ENCODE measurements at regions not wholly inside any gene's neighbourhood (a gene's known extent, or its start where the extent isn't known, plus 50 kb on each side); places are given as distances from the start of the nearest gene placed in this dataset.

DNA sequence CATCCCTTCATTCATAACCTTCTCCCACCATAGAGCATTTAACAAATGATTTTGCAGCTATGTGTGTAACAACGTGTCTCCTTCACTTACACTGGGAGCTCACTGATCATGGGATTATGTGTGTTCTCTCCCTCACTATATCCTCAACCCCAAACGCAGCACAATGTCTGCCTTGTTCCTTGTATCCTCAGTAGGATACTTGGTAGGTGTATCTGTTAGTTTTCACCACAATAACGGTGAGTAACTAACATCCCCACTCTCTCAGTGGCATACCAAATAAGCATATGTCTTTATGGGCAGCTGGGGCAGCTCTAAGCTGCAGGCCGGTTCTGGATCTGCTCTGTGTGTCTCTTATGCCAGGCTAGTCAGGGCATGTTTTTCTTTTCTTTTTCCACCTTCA is 166.7 kb upstream of the PWP1 start:
- WGBS, 2 donors, result 92 to 96% methylated on average over 4 of the region's 4 CpGs
- no peak for ATAC-seq (ENCODE audit: insufficient read depth, low FRiP score)
- Histone ChIP-seq H3K4me1 (ENCODE audit: control insufficient read depth in 5 of 5, insufficient read depth in 5 of 5, low read length in 5 of 5) (peaks cover 0 to 4% (median 0%) of the 10 kb centered on the region in 5 donors), H3K27ac (ENCODE audit: low read depth in 1 of 2, low read length in 1 of 2) (no peak overlapping the region), H3K36me3 (ENCODE audit: control insufficient read depth in 4 of 4, insufficient read depth in 4 of 4, low read length in 4 of 4) (no peaks in the 10 kb centered on the region), H3K4me3 (no peak overlapping the region), H3K9ac (ENCODE audit: insufficient read depth in 1 of 2, low read length in 2 of 2) (no peak overlapping the region), H3K9me3 (ENCODE audit: control insufficient read depth in 4 of 4, insufficient read depth in 3 of 4, low read length in 3 of 4) (peaks cover 0 to 5% (median 0%) of the 10 kb centered on the region in 4 donors), H3K27me3 (ENCODE audit: control insufficient read depth in 3 of 3, insufficient read depth in 3 of 3, low read length in 2 of 3) (no peaks in the 10 kb centered on the region)
- no peak for DNase-seq
- TF ChIP-seq, protein P1, sequence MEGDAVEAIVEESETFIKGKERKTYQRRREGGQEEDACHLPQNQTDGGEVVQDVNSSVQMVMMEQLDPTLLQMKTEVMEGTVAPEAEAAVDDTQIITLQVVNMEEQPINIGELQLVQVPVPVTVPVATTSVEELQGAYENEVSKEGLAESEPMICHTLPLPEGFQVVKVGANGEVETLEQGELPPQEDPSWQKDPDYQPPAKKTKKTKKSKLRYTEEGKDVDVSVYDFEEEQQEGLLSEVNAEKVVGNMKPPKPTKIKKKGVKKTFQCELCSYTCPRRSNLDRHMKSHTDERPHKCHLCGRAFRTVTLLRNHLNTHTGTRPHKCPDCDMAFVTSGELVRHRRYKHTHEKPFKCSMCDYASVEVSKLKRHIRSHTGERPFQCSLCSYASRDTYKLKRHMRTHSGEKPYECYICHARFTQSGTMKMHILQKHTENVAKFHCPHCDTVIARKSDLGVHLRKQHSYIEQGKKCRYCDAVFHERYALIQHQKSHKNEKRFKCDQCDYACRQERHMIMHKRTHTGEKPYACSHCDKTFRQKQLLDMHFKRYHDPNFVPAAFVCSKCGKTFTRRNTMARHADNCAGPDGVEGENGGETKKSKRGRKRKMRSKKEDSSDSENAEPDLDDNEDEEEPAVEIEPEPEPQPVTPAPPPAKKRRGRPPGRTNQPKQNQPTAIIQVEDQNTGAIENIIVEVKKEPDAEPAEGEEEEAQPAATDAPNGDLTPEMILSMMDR (IDR thresholded peaks at IDR 0.05; ENCODE audit: control extremely low read depth, extremely low read depth), result no peak

DNA sequence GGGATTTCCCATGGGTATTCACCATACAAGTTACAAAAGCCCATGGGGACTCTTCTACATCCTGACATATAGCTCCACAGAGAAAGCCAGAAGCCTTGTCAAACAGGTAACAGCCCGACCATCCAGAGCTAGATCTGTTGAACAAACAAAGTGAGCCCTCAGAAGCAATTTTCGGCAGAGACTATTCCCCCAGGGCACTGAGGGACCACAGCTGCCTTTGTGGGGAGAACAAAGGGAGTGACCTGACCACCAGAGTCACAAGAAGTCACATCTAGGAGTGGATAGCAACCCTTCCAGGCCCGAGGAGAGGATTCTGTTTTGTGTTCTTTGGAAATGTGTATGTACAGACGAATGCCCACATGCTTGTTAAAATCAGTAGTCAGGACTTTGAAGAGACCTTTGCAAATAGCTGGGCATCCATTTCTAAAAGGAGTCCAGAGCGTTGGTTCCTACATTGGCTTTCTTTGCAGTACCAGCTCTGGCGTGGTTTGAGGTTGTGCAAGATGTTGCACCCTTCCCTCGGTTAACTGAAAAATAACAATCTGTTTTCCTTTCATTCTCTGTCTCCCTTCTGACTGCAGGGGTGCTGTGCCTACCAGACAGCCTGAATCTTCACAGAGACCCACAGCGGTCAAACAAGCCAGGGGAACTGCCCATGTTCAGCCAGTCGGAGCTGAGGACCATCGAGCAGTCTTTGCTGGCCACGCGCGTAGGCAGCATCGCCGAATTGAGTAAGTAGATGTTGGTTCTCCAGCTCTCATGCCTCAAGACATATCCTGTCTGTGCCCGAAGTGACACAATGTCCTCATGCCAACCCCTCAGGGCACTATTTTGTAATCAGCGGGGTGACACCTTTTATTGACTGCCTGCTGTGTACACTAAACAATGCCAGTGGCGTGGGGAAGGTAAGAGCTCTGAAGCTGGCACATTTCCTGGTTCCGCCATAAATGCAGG is 165.4 kb upstream of the PWP1 start:
- WGBS, 2 donors, result 54 to 81% methylated on average over 19 of the region's 19 CpGs

DNA sequence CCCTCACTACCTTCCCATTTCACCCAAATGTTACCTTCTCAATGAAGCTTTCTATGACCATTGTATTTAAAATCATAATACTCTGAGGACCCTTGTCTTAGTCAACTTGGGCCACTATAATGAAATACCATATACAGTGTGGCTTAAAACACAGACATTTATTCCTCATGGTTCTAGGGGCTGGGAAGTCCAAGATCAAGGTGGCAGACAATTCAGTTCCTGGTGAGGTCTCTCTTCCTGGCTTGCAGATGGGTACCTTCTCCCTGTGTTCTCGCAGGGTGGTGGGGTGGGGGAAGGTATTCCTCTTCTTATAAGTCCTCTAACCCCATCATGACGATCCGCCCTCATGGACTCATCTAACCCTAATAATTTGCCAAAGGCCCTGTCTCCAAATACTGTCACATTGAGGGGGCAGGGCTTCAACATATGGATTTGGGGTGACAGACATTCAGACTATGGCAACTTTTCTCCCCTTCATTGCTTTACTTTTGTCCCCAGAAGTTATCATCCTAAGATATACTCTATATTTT is 163.7 kb upstream of the PWP1 start:
- no peak overlapping the region for H3K9ac ChIP-seq (ENCODE audit: insufficient read depth in 1 of 2, low read length in 2 of 2)
- no peak for ATAC-seq (ENCODE audit: insufficient read depth, low FRiP score)
- H3K27me3 ChIP-seq (ENCODE audit: control insufficient read depth in 3 of 3, insufficient read depth in 3 of 3, low read length in 2 of 3), result no peaks in the 10 kb centered on the region
- H3K27ac ChIP-seq (ENCODE audit: low read depth in 1 of 2, low read length in 1 of 2), result no peak overlapping the region
- 95 to 96% methylated on average over 3 of the region's 3 CpGs for WGBS, 2 donors
- peaks cover 0 to 9% (median 0%) of the 10 kb centered on the region in 5 donors for H3K4me1 ChIP-seq (ENCODE audit: control insufficient read depth in 5 of 5, insufficient read depth in 5 of 5, low read length in 5 of 5)
- no peak for DNase-seq
- TF ChIP-seq, protein P1 (IDR thresholded peaks at IDR 0.05; ENCODE audit: control extremely low read depth, extremely low read depth), result no peak
- H3K4me3 ChIP-seq, result no peak overlapping the region
- H3K9me3 ChIP-seq (ENCODE audit: control insufficient read depth in 4 of 4, insufficient read depth in 3 of 4, low read length in 3 of 4), result peaks cover 0 to 5% (median 0%) of the 10 kb centered on the region in 4 donors
- H3K36me3 ChIP-seq (ENCODE audit: control insufficient read depth in 4 of 4, insufficient read depth in 4 of 4, low read length in 4 of 4), result no peaks in the 10 kb centered on the region

More for the DNA sequence above, 165.4 kb upstream of the PWP1 start:
- H3K9ac ChIP-seq (ENCODE audit: insufficient read depth in 1 of 2, low read length in 2 of 2), result no peak overlapping the region
- H3K27ac ChIP-seq (ENCODE audit: low read depth in 1 of 2, low read length in 1 of 2), result no peak overlapping the region
- no peaks in the 10 kb centered on the region for H3K27me3 ChIP-seq (ENCODE audit: control insufficient read depth in 3 of 3, insufficient read depth in 3 of 3, low read length in 2 of 3)
- H3K4me1 ChIP-seq (ENCODE audit: control insufficient read depth in 5 of 5, insufficient read depth in 5 of 5, low read length in 5 of 5), result peaks cover 0 to 9% (median 0%) of the 10 kb centered on the region in 5 donors
- H3K4me3 ChIP-seq, result no peak overlapping the region
- DNase-seq (no peak), ATAC-seq (ENCODE audit: insufficient read depth, low FRiP score) (no peak)
- TF ChIP-seq, protein P1 (IDR thresholded peaks at IDR 0.05; ENCODE audit: control extremely low read depth, extremely low read depth), result no peak
- H3K36me3 ChIP-seq (ENCODE audit: control insufficient read depth in 4 of 4, insufficient read depth in 4 of 4, low read length in 4 of 4), result no peaks in the 10 kb centered on the region
- H3K9me3 ChIP-seq (ENCODE audit: control insufficient read depth in 4 of 4, insufficient read depth in 3 of 4, low read length in 3 of 4), result peaks cover 0 to 5% (median 0%) of the 10 kb centered on the region in 4 donors

Measured in lung (tissue), 11 donors.